GM12878 (cell line): ENCODE measurements at regions not wholly inside any gene's neighbourhood (a gene's known extent, or its start where the extent isn't known, plus 50 kb on each side); places are given as distances from the start of the nearest gene placed in this dataset.

Source experiments
- CBFB ChIP-seq: IDR thresholded peaks from 2 replicates; pipeline ENCODE4 v1.6.1; 2016; ENCODE audit warnings: antibody characterized with exemption, low read depth
- ESRRA ChIP-seq: IDR thresholded peaks from 2 replicates; pipeline ENCODE4 v1.6.1; 2012; ENCODE audit warnings: mild to moderate bottlenecking, low read length, improper control_type of control experiment
- EZH2 ChIP-seq: IDR thresholded peaks from 2 replicates; pipeline ENCODE4 v1.6.1; 2012; ENCODE audit warnings: low read depth, mild to moderate bottlenecking, control low read depth, inconsistent platforms, low read length, borderline replicate concordance; ENCODE audit not compliant: control insufficient read depth
- FOXK2 ChIP-seq: fragments of 450-650 bp; IDR thresholded peaks from 2 replicates; pipeline ENCODE4 v1.6.1; 2017; ENCODE audit warnings: mild to moderate bottlenecking, moderate library complexity
- KLF5 ChIP-seq: fragments of 450-650 bp; IDR thresholded peaks from 2 replicates; pipeline ENCODE4 v1.6.1; 2014; ENCODE audit warnings: mild to moderate bottlenecking; ENCODE audit not compliant: partially characterized antibody
- NR2C1 ChIP-seq: fragments of 450-650 bp; IDR thresholded peaks from 2 replicates; pipeline ENCODE4 v1.6.1; 2017; ENCODE audit warnings: antibody characterized with exemption, mild to moderate bottlenecking, moderate library complexity
- PKNOX1 ChIP-seq: fragments of 450-650 bp; IDR thresholded peaks from 2 replicates; pipeline ENCODE4 v1.6.1; 2016; ENCODE audit warnings: mild to moderate bottlenecking
- PML ChIP-seq: IDR thresholded peaks from 2 replicates; pipeline ENCODE4 v1.6.1; 2012; ENCODE audit warnings: low read length, inconsistent platforms
- RB1 ChIP-seq: fragments of 450-650 bp; formaldehyde crosslinking; IDR thresholded peaks from 2 replicates; pipeline ENCODE4 v1.6.1; 2017; ENCODE audit warnings: mild to moderate bottlenecking, borderline replicate concordance
- TCF12 ChIP-seq: IDR thresholded peaks from 2 replicates; pipeline ENCODE4 v1.6.1; 2011; ENCODE audit warnings: low read depth, mild to moderate bottlenecking, low read length
- ZNF592 ChIP-seq: fragments of 450-650 bp; IDR thresholded peaks from 2 replicates; pipeline ENCODE4 v1.6.1; 2017; ENCODE audit warnings: mild to moderate bottlenecking, moderate library complexity
- TF ChIP-seq, protein P1 (sequence below): fragments of 150-350 bp; IDR thresholded peaks from 2 replicates; pipeline ENCODE4 v1.6.1; 2014; ENCODE audit warnings: mild to moderate bottlenecking, low read depth, low read length
- TF ChIP-seq, protein P2 (sequence below): fragments of 450-650 bp; IDR thresholded peaks from 2 replicates; pipeline ENCODE4 v1.6.1; 2017; ENCODE audit warnings: low read depth, mild to moderate bottlenecking, moderate library complexity

- TF ChIP-seq KLF5 (no peak), PKNOX1 (no peak), FOXK2 (no peak), ESRRA (no peak), ZNF592 (no peak), CBFB (no peak), EZH2 (no peak), NR2C1 (no peak), PML (no peak), RB1 (no peak), TCF12 (no peak)
- TF ChIP-seq, protein P1, sequence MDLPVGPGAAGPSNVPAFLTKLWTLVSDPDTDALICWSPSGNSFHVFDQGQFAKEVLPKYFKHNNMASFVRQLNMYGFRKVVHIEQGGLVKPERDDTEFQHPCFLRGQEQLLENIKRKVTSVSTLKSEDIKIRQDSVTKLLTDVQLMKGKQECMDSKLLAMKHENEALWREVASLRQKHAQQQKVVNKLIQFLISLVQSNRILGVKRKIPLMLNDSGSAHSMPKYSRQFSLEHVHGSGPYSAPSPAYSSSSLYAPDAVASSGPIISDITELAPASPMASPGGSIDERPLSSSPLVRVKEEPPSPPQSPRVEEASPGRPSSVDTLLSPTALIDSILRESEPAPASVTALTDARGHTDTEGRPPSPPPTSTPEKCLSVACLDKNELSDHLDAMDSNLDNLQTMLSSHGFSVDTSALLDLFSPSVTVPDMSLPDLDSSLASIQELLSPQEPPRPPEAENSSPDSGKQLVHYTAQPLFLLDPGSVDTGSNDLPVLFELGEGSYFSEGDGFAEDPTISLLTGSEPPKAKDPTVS: no peak
- TF ChIP-seq, protein P2, sequence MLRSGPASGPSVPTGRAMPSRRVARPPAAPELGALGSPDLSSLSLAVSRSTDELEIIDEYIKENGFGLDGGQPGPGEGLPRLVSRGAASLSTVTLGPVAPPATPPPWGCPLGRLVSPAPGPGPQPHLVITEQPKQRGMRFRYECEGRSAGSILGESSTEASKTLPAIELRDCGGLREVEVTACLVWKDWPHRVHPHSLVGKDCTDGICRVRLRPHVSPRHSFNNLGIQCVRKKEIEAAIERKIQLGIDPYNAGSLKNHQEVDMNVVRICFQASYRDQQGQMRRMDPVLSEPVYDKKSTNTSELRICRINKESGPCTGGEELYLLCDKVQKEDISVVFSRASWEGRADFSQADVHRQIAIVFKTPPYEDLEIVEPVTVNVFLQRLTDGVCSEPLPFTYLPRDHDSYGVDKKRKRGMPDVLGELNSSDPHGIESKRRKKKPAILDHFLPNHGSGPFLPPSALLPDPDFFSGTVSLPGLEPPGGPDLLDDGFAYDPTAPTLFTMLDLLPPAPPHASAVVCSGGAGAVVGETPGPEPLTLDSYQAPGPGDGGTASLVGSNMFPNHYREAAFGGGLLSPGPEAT: no peak
- TF ChIP-seq, all 136 proteins: peak for 0
These were observed 57.5 kb upstream of the ADRB2 start (continued) for GRCh38 chr5:148768806-148769415.
